Cardiac muscle cell (in vitro differentiated cells and primary cell): ENCODE measurements at regions not wholly inside any gene's neighbourhood (a gene's known extent, or its start where the extent isn't known, plus 50 kb on each side); places are given as distances from the start of the nearest gene placed in this dataset.
A peak's percentile ranks its signal among the peaks of the same experiment; 100 is the strongest.

Source experiments
- DNase-seq, 2 donors: peaks; one replicate each; pipeline versions ENCODE4 v3.0.0 to v3.0.0-alpha.2; 2010 to 2017; ENCODE audit warnings: low read depth in 1 of 2, low spot score in 1 of 2
- H3K27ac ChIP-seq: fragments of 200-600 bp; sonication (generic); 2 replicates; pipeline ENCODE4 v1.5.1; 2016
- H3K27me3 ChIP-seq: fragments of 200-600 bp; sonication (generic); 2 replicates; pipeline ENCODE4 v1.6.0; 2016; ENCODE audit warnings: control low read depth
- H3K36me3 ChIP-seq: fragments of 200-600 bp; sonication (generic); 2 replicates; pipeline ENCODE4 v1.5.1; 2016; ENCODE audit warnings: control low read depth
- H3K4me1 ChIP-seq: fragments of 200-600 bp; sonication (generic); 2 replicates; pipeline ENCODE4 v1.8.1; 2017; ENCODE audit warnings: low read depth, mild to moderate bottlenecking, mixed run types
- H3K4me3 ChIP-seq: fragments of 200-600 bp; sonication (generic); 2 replicates; pipeline ENCODE4 v1.5.1; 2016; ENCODE audit warnings: mild to moderate bottlenecking
- H3K9me3 ChIP-seq: fragments of 200-600 bp; sonication (generic); 2 replicates; pipeline ENCODE4 v1.5.1; 2017; ENCODE audit warnings: low read depth, mild to moderate bottlenecking, control low read depth
- TF ChIP-seq, protein P1 (sequence below): IDR thresholded peaks from 2 replicates; pipeline ENCODE4 v1.5.1; 2012; ENCODE audit warnings: low read depth, mild to moderate bottlenecking, low read length

DNA sequence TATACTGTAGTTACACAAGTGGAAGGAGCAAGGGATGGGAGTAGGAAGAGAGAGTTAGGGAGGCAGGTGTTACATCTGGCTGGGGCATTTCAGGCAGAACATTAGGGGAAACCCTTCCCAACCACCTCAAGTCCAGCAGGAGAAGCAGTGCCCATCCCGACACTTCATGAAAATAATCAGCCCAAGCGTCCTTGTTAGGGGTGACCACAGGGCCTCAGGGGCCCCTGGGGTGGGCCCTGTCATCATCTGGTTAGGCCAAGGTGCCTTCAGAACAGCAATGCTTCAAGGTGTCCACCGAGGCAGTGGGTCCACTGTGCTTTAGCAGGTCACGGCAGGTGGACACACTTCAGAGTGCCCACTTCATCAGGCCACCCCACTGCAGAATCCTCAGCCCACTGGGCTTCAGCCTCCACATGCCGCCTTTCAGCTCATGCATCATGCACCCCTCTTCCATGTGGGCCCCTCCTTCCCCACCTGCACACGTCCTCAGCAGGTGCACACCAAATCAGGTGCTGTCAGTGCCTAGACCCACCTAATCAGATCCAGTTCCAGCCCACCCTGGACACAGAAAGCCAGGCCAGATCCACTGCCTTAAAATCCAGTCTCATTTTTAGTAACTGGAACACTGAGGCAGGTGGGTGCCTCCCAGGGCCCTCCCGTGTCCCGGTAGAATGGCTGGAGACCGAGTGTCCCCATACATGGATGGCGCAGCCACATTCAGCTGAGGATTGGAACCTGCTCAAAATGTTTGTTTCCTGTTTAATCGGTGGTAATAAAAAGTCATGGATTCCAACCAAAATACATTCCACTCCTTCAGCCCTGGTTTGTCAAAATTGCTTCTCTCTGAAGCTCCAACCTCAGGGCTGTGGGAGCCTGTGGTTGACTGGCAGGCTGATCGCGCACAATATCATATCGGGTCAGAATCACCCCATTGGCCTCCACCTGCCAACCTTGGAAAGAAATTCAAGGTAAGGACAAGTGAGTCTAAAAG, 99.5 kb downstream of the ANKRD60 start:
- TF ChIP-seq, protein P1, sequence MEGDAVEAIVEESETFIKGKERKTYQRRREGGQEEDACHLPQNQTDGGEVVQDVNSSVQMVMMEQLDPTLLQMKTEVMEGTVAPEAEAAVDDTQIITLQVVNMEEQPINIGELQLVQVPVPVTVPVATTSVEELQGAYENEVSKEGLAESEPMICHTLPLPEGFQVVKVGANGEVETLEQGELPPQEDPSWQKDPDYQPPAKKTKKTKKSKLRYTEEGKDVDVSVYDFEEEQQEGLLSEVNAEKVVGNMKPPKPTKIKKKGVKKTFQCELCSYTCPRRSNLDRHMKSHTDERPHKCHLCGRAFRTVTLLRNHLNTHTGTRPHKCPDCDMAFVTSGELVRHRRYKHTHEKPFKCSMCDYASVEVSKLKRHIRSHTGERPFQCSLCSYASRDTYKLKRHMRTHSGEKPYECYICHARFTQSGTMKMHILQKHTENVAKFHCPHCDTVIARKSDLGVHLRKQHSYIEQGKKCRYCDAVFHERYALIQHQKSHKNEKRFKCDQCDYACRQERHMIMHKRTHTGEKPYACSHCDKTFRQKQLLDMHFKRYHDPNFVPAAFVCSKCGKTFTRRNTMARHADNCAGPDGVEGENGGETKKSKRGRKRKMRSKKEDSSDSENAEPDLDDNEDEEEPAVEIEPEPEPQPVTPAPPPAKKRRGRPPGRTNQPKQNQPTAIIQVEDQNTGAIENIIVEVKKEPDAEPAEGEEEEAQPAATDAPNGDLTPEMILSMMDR = no peak
- DNase-seq = no peak
- peaks cover 11% of the 10 kb centered on the region for H3K27me3 ChIP-seq
- no peaks in the 10 kb centered on the region for H3K9me3 ChIP-seq
- H3K4me3 ChIP-seq = no peak overlapping the region
- no peaks in the 10 kb centered on the region for H3K4me1 ChIP-seq
- no peaks in the 10 kb centered on the region for H3K36me3 ChIP-seq
- H3K27ac ChIP-seq = no peak overlapping the region

DNA sequence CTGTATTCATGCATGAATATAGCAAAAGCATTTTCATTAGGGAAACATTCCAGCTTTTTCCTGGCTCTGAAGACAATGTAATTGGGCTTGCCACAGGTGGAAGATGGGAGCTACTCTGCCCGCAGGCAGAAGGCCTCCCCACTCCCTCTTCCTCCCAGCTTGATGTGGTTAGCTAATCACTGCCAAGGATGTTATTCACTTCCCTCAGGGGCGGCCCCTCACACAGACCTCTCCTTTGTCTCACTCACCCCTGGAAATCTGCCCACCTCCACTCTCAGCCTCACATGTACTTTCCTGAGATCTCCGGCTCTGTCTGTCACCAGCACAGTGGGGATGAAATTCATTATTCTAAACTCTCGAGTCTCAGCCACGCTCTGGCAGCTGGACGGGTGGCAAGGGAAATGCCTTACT, 100.7 kb downstream of the ANKRD60 start:
- Histone ChIP-seq H3K27ac (no peak overlapping the region), H3K4me1 (no peaks in the 10 kb centered on the region), H3K27me3 (peaks cover 4% of the 10 kb centered on the region), H3K9me3 (no peaks in the 10 kb centered on the region), H3K36me3 (no peaks in the 10 kb centered on the region), H3K4me3 (no peak overlapping the region)
- TF ChIP-seq, protein P1 = no peak
- peak in 1 of 2 donors; percentile 77 for DNase-seq

DNA sequence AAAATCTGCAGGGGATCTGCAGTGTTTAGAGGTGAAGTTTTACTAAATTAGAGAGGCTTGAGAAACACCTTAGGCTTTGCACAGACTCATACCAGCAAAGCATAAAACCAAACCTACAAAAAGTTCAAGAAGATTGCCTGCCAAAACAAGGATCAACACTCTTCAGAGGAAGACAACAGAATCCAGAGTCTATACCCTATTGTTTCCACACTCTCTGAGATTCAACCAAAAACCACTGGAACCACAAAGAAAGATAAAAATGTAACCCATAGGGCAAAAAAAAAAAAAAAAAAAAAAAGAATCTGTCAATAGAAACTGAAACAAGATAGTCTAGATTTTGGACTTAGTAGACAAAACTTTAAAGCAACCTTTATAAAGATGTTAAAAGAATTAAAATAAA, 102.7 kb downstream of the ANKRD60 start:
- TF ChIP-seq, protein P1 = no peak
- DNase-seq = no peak
- Histone ChIP-seq H3K27me3 (no peaks in the 10 kb centered on the region), H3K4me3 (no peak overlapping the region), H3K36me3 (no peaks in the 10 kb centered on the region), H3K27ac (no peak overlapping the region), H3K4me1 (no peaks in the 10 kb centered on the region), H3K9me3 (no peaks in the 10 kb centered on the region)

DNA sequence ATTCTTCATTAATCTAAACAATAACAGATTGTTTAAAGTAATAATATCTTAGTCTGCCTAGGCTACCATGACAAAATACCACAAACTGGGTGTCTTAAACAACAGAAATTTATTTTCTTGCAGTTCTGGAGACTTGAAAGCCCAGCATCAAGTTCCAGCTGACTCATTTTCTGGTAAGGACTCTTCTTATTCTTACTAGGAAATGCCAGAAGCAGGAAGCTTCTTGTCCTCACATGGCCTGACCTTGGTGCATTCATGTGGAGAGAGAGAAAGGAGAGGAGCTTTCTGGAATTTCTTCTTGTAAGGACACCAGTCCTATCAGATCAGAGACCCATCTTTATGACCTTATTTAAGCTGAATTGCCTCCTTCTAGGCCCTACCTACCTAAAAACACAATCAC, 110.5 kb downstream of the ANKRD60 start:
- H3K27me3 ChIP-seq = no peaks in the 10 kb centered on the region
- TF ChIP-seq, protein P1 = no peak
- no peak for DNase-seq
- H3K4me3 ChIP-seq = no peak overlapping the region
- H3K27ac ChIP-seq = no peak overlapping the region
- H3K36me3 ChIP-seq = no peaks in the 10 kb centered on the region
- H3K4me1 ChIP-seq = no peaks in the 10 kb centered on the region
- H3K9me3 ChIP-seq = no peaks in the 10 kb centered on the region

DNA sequence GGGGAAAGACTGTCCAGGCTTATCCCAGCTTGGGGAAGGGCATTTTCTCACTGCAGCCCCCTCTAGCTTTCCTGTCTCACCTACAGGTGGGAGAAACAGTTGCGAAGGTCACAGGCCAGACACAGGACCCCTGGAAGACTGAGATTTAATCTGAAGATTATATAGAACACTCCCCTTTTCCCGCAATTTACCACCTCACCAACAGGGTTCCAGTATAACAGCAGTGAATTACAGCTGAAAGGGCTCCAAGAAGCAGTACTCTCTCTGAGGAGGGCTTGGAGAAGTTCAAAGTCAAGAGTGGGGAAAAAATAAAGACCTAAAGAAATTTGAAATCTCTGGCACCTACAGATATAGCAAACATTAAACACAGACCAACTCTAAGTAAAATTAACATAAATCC, 111.9 kb downstream of the ANKRD60 start:
- H3K4me3 ChIP-seq = no peak overlapping the region
- no peaks in the 10 kb centered on the region for H3K4me1 ChIP-seq
- H3K9me3 ChIP-seq = no peaks in the 10 kb centered on the region
- H3K36me3 ChIP-seq = no peaks in the 10 kb centered on the region
- TF ChIP-seq, protein P1 = no peak
- no peak overlapping the region for H3K27ac ChIP-seq
- no peak for DNase-seq
- no peaks in the 10 kb centered on the region for H3K27me3 ChIP-seq
